Thyroid gland (tissue), 4 donors: ENCODE measurements at regions not wholly inside any gene's neighbourhood (a gene's known extent, or its start where the extent isn't known, plus 50 kb on each side); places are given as distances from the start of the nearest gene placed in this dataset.

Experiments used
- POLR2A ChIP-seq, 2 donors: fragments of 450-650 bp; IDR thresholded peaks; one replicate each; pipeline ENCODE4 v1.6.1; 2017; ENCODE audit warnings: antibody characterized with exemption in 2 of 2, mild to moderate bottlenecking in 2 of 2, moderate library complexity in 1 of 2
- TF ChIP-seq, protein P1 (sequence below), 6 experiments: fragments of 200-600 bp in 3 of 6; fragments of 450-650 bp in 3 of 6; sonication (generic) in 3 of 6; IDR thresholded peaks; one replicate each; pipeline ENCODE4 v1.5.1; 2016 to 2019; ENCODE audit warnings: antibody characterized with exemption in 6 of 6, mild to moderate bottlenecking in 2 of 6, inconsistent platforms in 1 of 6, moderate library complexity in 1 of 6

- TF ChIP-seq, protein P1, sequence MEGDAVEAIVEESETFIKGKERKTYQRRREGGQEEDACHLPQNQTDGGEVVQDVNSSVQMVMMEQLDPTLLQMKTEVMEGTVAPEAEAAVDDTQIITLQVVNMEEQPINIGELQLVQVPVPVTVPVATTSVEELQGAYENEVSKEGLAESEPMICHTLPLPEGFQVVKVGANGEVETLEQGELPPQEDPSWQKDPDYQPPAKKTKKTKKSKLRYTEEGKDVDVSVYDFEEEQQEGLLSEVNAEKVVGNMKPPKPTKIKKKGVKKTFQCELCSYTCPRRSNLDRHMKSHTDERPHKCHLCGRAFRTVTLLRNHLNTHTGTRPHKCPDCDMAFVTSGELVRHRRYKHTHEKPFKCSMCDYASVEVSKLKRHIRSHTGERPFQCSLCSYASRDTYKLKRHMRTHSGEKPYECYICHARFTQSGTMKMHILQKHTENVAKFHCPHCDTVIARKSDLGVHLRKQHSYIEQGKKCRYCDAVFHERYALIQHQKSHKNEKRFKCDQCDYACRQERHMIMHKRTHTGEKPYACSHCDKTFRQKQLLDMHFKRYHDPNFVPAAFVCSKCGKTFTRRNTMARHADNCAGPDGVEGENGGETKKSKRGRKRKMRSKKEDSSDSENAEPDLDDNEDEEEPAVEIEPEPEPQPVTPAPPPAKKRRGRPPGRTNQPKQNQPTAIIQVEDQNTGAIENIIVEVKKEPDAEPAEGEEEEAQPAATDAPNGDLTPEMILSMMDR (IDR thresholded peaks at IDR 0.05) = no peak
- no peak for TF ChIP-seq POLR2A (IDR thresholded peaks at IDR 0.05)
These were observed 74.0 kb upstream of the FZD7 start for GRCh38 chr2:201959626-201960025.
